B cell (primary cell): ENCODE measurements at regions not wholly inside any gene's neighbourhood (a gene's known extent, or its start where the extent isn't known, plus 50 kb on each side); places are given as distances from the start of the nearest gene placed in this dataset.

Source experiments
- ATAC-seq: fragments of 200-7000 bp; cut with Tn5 transposase; one replicate; pipeline ENCODE4 v1.10.0; 2021; ENCODE audit warnings: low read depth, mild to moderate bottlenecking, moderate number of reproducible peaks, moderate library complexity
- CTCF ChIA-PET: fragments of 350-600 bp; sonication (Branson Sonifier 250); formaldehyde crosslinking; loops from one replicate; lab custom pipeline; 2021; ENCODE audit warnings: antibody characterized with exemption, inconsistent platforms; lab: Charles Lee
- POLR2A ChIA-PET: fragments of 350-600 bp; sonication (Branson Sonifier 250); formaldehyde crosslinking; loops from one replicate; lab custom pipeline; 2021; ENCODE audit warnings: antibody characterized with exemption; lab: Charles Lee
- DNase-seq: peaks from one replicate; pipeline ENCODE4 v3.0.0; 2013
- H2AFZ ChIP-seq: 2 replicates; pipeline ENCODE4 v1.6.1; 2012; ENCODE audit warnings: mild to moderate bottlenecking, low read depth, low read length; ENCODE audit not compliant: insufficient read depth, poor library complexity, severe bottlenecking
- H3K27ac ChIP-seq, 2 donors: 1 replicate in 1 of 2; 2 replicates in 1 of 2; pipeline ENCODE4 v1.5.1; 2012 to 2013; ENCODE audit warnings: low read length in 2 of 2, mild to moderate bottlenecking in 2 of 2, moderate library complexity in 1 of 2
- H3K27me3 ChIP-seq, 4 experiments: fragments of 200-600 bp in 1 of 4; sonication (generic) in 1 of 4; replicated peaks in 1 of 4; 1 replicate in 2 of 4; 2 replicates in 2 of 4; pipeline versions ENCODE4 v1.6.1 to v1.7.0; 2013 to 2016; ENCODE audit warnings: low read length in 3 of 4, mild to moderate bottlenecking in 2 of 4, mixed read lengths in 1 of 4, moderate library complexity in 1 of 4; ENCODE audit not compliant: insufficient read depth in 4 of 4, control insufficient read depth in 3 of 4; ENCODE audit errors: control extremely low read depth in 1 of 4
- H3K36me3 ChIP-seq, 2 experiments: replicated peaks in 1 of 2; 1 replicate in 1 of 2; 2 replicates in 1 of 2; pipeline versions ENCODE4 v1.6.1 to v1.7.1; 2013; ENCODE audit warnings: low read length in 1 of 2; ENCODE audit not compliant: insufficient read depth in 2 of 2, control insufficient read depth in 1 of 2; ENCODE audit errors: control extremely low read depth in 1 of 2, extremely low read depth in 1 of 2
- H3K4me1 ChIP-seq, 2 donors: fragments of 200-600 bp in 1 of 2; sonication (generic) in 1 of 2; 1 replicate in 1 of 2; 2 replicates in 1 of 2; pipeline versions ENCODE4 v1.5.1 to v1.6.1; 2013 to 2017; ENCODE audit warnings: low read length in 2 of 2; ENCODE audit not compliant: control insufficient read depth in 2 of 2, insufficient read depth in 2 of 2
- H3K4me2 ChIP-seq: replicated peaks from 2 replicates; pipeline ENCODE3; 2012; ENCODE audit warnings: mild to moderate bottlenecking, low read depth, low read length; ENCODE audit not compliant: poor library complexity, severe bottlenecking
- H3K4me3 ChIP-seq, 5 experiments: fragments of 200-600 bp in 1 of 5; sonication (generic) in 1 of 5; 1 replicate in 3 of 5; 2 replicates in 2 of 5; pipeline versions ENCODE4 v1.5.1 to v1.7.0; 2011 to 2016; ENCODE audit warnings: low read length in 4 of 5, mild to moderate bottlenecking in 4 of 5, low read depth in 2 of 5, control low read depth in 1 of 5, moderate library complexity in 1 of 5; ENCODE audit not compliant: insufficient read depth in 1 of 5; ENCODE audit errors: control extremely low read depth in 1 of 5, extremely low read depth in 1 of 5
- H3K79me2 ChIP-seq: fragments of 200-600 bp; sonication (generic); one replicate; pipeline ENCODE4 v1.6.0; 2016; ENCODE audit warnings: low read length; ENCODE audit not compliant: control insufficient read depth, insufficient read depth
- H3K9ac ChIP-seq: fragments of 200-600 bp; sonication (generic); 2 replicates; pipeline ENCODE4 v1.6.1; 2017; ENCODE audit warnings: mild to moderate bottlenecking, low read length, moderate library complexity
- H3K9me3 ChIP-seq, 3 donors: one replicate each; pipeline versions ENCODE4 v1.6.1 to v1.7.1; 2013; ENCODE audit warnings: low read length in 2 of 3; ENCODE audit not compliant: control insufficient read depth in 2 of 3, insufficient read depth in 1 of 3; ENCODE audit errors: control extremely low read depth in 1 of 3
- H4K20me1 ChIP-seq: 2 replicates; pipeline ENCODE4 v1.6.0; 2012; ENCODE audit warnings: mild to moderate bottlenecking, low read length; ENCODE audit not compliant: insufficient read depth, control insufficient read depth, poor library complexity, severe bottlenecking
- H3K27ac Mint-ChIP-seq: one replicate; pipeline ENCODE4 v1.8.0; 2021; ENCODE audit warnings: mixed read lengths
- H3K27me3 Mint-ChIP-seq: one replicate; pipeline ENCODE4 v1.8.0; 2021; ENCODE audit warnings: mixed read lengths
- H3K4me1 Mint-ChIP-seq: one replicate; pipeline ENCODE4 v1.8.0; 2021; ENCODE audit warnings: mixed read lengths
- H3K4me3 Mint-ChIP-seq: one replicate; pipeline ENCODE4 v1.8.0; 2021; ENCODE audit warnings: mixed read lengths
- H3K9me3 Mint-ChIP-seq: one replicate; pipeline ENCODE4 v1.8.0; 2022; ENCODE audit warnings: mixed read lengths; ENCODE audit not compliant: insufficient read depth
- EZH2 ChIP-seq: IDR thresholded peaks from 2 replicates; pipeline ENCODE4 v1.6.1; 2012; ENCODE audit warnings: borderline replicate concordance, low read depth, mild to moderate bottlenecking, moderate library complexity, low read length; ENCODE audit not compliant: insufficient read depth, poor library complexity, severe bottlenecking
- WGBS: methylation state at CpG from one replicate; pipeline ENCODE4 v1.1.5; 2013; ENCODE audit warnings: missing lambda C conversion rate; ENCODE audit not compliant: insufficient coverage; 5-methylcytosine and 5-hydroxymethylcytosine counted together
- intact Hi-C: fragments of 100-400 bp; cut with micrococcal nuclease; formaldehyde crosslinking; loops from one replicate; pipeline ENCODE4 v1.10.0; 2022
- TF ChIP-seq, protein P1 (sequence below): fragments of 200-600 bp; IDR thresholded peaks from one replicate; pipeline ENCODE4 v1.8.0; 2022; ENCODE audit warnings: antibody characterized with exemption, mild to moderate bottlenecking

- Histone ChIP-seq H3K27me3 (no peaks in the 10 kb centered on the region), H3K9me3 (no peaks in the 10 kb centered on the region), H3K4me1 (no peaks in the 10 kb centered on the region), H3K79me2 (no peaks in the 10 kb centered on the region), H3K4me2 (no peak overlapping the region), H3K4me3 (no peak overlapping the region), H4K20me1 (no peaks in the 10 kb centered on the region), H3K9ac (no peak overlapping the region), H3K27ac (no peak overlapping the region), H2AFZ (no peak overlapping the region), H3K36me3 (no peaks in the 10 kb centered on the region)
- no peak overlapping the region for H3K4me3 Mint-ChIP-seq
- ChIA-PET CTCF (interaction anchor here (1.5 to 22.2 kb wide), 2 partner anchors 261 to 430 kb away, joined by 4 to 721 read pairs; no protein-coding TSS in a partner anchor), POLR2A (no interaction called here)
- DNase-seq = no peak
- no CpG with 5 or more reads among the region's 4 CpGs for WGBS
- no peaks in the 10 kb centered on the region for H3K9me3 Mint-ChIP-seq
- H3K27me3 Mint-ChIP-seq = peaks cover 2% of the 10 kb centered on the region
- H3K27ac Mint-ChIP-seq = no peak overlapping the region
- intact Hi-C loops = no loop called here
- peaks cover 4% of the 10 kb centered on the region for H3K4me1 Mint-ChIP-seq
- no peak for TF ChIP-seq EZH2
- TF ChIP-seq, protein P1, sequence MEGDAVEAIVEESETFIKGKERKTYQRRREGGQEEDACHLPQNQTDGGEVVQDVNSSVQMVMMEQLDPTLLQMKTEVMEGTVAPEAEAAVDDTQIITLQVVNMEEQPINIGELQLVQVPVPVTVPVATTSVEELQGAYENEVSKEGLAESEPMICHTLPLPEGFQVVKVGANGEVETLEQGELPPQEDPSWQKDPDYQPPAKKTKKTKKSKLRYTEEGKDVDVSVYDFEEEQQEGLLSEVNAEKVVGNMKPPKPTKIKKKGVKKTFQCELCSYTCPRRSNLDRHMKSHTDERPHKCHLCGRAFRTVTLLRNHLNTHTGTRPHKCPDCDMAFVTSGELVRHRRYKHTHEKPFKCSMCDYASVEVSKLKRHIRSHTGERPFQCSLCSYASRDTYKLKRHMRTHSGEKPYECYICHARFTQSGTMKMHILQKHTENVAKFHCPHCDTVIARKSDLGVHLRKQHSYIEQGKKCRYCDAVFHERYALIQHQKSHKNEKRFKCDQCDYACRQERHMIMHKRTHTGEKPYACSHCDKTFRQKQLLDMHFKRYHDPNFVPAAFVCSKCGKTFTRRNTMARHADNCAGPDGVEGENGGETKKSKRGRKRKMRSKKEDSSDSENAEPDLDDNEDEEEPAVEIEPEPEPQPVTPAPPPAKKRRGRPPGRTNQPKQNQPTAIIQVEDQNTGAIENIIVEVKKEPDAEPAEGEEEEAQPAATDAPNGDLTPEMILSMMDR = no peak
- ATAC-seq = no peak
Measured at GRCh38 chrX:110417128-110417527, 58.5 kb downstream of the RTL9 start.

GRCh38 chrX:110418316-110419235 lies 59.9 kb downstream of the RTL9 start:
- Histone ChIP-seq H3K4me3 (no peak overlapping the region), H3K4me2 (no peak overlapping the region), H2AFZ (no peak overlapping the region), H3K36me3 (no peaks in the 10 kb centered on the region), H4K20me1 (no peaks in the 10 kb centered on the region), H3K79me2 (no peaks in the 10 kb centered on the region), H3K4me1 (no peaks in the 10 kb centered on the region), H3K9me3 (no peaks in the 10 kb centered on the region), H3K27ac (no peak overlapping the region), H3K27me3 (no peaks in the 10 kb centered on the region), H3K9ac (no peak overlapping the region)
- POLR2A ChIA-PET = no interaction called here
- Mint-ChIP-seq H3K27me3 (no peaks in the 10 kb centered on the region), H3K4me1 (peaks cover 2% of the 10 kb centered on the region), H3K27ac (no peak overlapping the region), H3K4me3 (no peak overlapping the region), H3K9me3 (no peaks in the 10 kb centered on the region)
- 56% methylated on average over 2 of the region's 22 CpGs for WGBS
- DNase-seq (no peak), ATAC-seq (no peak)
- CTCF ChIA-PET = interaction anchor here (0.7 to 22.2 kb wide), 3 partner anchors 8 to 673 kb away, joined by 3 to 721 read pairs (median 5); no protein-coding TSS in a partner anchor
- intact Hi-C loops = no loop called here
- no peak for TF ChIP-seq EZH2
- TF ChIP-seq, protein P1 = no peak
